Thyroid gland (tissue), 4 donors: ENCODE measurements at regions not wholly inside any gene's neighbourhood (a gene's known extent, or its start where the extent isn't known, plus 50 kb on each side); places are given as distances from the start of the nearest gene placed in this dataset.
"Not testable (repeated sequence)": the region's sequence is repeated elsewhere in the genome, so short reads cannot be mapped to it uniquely, and the experiment has no call there.

Experiments used
- DNase-seq, 2 donors: peaks; one replicate each; pipeline ENCODE4 v3.0.0-alpha.2; 2019
- H3K27ac ChIP-seq, 3 donors: fragments of 200-600 bp; sonication (generic); 1 replicate in 2 of 3; 2 replicates in 1 of 3; pipeline ENCODE4 v1.5.1; 2016 to 2019; ENCODE audit warnings: mild to moderate bottlenecking in 1 of 3, moderate library complexity in 1 of 3
- H3K27me3 ChIP-seq: fragments of 200-600 bp; sonication (generic); one replicate; pipeline ENCODE4 v1.5.1; 2019
- H3K36me3 ChIP-seq, 2 donors: fragments of 200-600 bp; sonication (generic); one replicate each; pipeline ENCODE4 v1.5.1; 2016 to 2019
- H3K4me1 ChIP-seq, 2 donors: fragments of 200-600 bp; sonication (generic); one replicate each; pipeline ENCODE4 v1.5.1; 2017 to 2019
- H3K4me3 ChIP-seq, 3 donors: fragments of 200-600 bp; sonication (generic); replicated peaks in 1 of 3; 1 replicate in 2 of 3; 2 replicates in 1 of 3; pipeline ENCODE4 v1.5.1; 2016; ENCODE audit warnings: mild to moderate bottlenecking in 1 of 3
- H3K9me3 ChIP-seq: fragments of 200-600 bp; sonication (generic); one replicate; pipeline ENCODE4 v1.5.1; 2017
- POLR2A ChIP-seq, 2 donors: fragments of 450-650 bp; IDR thresholded peaks; one replicate each; pipeline ENCODE4 v1.6.1; 2017; ENCODE audit warnings: antibody characterized with exemption in 2 of 2, mild to moderate bottlenecking in 2 of 2, moderate library complexity in 1 of 2
- WGBS, 2 donors: methylation state at CpG; one replicate each; pipeline ENCODE4 v1.1.5; 2017; 5-methylcytosine and 5-hydroxymethylcytosine counted together
- intact Hi-C: fragments of 100-400 bp; cut with DNase I; formaldehyde crosslinking; loops from one replicate; pipeline ENCODE4 v1.15.1; 2023
- TF ChIP-seq, protein P1 (sequence below), 6 experiments: fragments of 200-600 bp in 3 of 6; fragments of 450-650 bp in 3 of 6; sonication (generic) in 3 of 6; IDR thresholded peaks; one replicate each; pipeline ENCODE4 v1.5.1; 2016 to 2019; ENCODE audit warnings: antibody characterized with exemption in 6 of 6, mild to moderate bottlenecking in 2 of 6, inconsistent platforms in 1 of 6, moderate library complexity in 1 of 6

GRCh38 chr3:84318273-84318809, 640.4 kb upstream of the CADM2 start:
- no peak for DNase-seq
- intact Hi-C loops = no loop called here
- no peak overlapping the region for H3K27ac ChIP-seq
- H3K36me3 ChIP-seq = no peaks in the 10 kb centered on the region
- no peak overlapping the region for H3K4me3 ChIP-seq
- 46% methylated on average over 2 of the region's 2 CpGs for WGBS, 2 donors
- no peaks in the 10 kb centered on the region for H3K27me3 ChIP-seq
- no peaks in the 10 kb centered on the region for H3K9me3 ChIP-seq
- TF ChIP-seq, protein P1, sequence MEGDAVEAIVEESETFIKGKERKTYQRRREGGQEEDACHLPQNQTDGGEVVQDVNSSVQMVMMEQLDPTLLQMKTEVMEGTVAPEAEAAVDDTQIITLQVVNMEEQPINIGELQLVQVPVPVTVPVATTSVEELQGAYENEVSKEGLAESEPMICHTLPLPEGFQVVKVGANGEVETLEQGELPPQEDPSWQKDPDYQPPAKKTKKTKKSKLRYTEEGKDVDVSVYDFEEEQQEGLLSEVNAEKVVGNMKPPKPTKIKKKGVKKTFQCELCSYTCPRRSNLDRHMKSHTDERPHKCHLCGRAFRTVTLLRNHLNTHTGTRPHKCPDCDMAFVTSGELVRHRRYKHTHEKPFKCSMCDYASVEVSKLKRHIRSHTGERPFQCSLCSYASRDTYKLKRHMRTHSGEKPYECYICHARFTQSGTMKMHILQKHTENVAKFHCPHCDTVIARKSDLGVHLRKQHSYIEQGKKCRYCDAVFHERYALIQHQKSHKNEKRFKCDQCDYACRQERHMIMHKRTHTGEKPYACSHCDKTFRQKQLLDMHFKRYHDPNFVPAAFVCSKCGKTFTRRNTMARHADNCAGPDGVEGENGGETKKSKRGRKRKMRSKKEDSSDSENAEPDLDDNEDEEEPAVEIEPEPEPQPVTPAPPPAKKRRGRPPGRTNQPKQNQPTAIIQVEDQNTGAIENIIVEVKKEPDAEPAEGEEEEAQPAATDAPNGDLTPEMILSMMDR (IDR thresholded peaks at IDR 0.05) = no peak
- TF ChIP-seq POLR2A (IDR thresholded peaks at IDR 0.05) = no peak
- no peaks in the 10 kb centered on the region for H3K4me1 ChIP-seq

DNA sequence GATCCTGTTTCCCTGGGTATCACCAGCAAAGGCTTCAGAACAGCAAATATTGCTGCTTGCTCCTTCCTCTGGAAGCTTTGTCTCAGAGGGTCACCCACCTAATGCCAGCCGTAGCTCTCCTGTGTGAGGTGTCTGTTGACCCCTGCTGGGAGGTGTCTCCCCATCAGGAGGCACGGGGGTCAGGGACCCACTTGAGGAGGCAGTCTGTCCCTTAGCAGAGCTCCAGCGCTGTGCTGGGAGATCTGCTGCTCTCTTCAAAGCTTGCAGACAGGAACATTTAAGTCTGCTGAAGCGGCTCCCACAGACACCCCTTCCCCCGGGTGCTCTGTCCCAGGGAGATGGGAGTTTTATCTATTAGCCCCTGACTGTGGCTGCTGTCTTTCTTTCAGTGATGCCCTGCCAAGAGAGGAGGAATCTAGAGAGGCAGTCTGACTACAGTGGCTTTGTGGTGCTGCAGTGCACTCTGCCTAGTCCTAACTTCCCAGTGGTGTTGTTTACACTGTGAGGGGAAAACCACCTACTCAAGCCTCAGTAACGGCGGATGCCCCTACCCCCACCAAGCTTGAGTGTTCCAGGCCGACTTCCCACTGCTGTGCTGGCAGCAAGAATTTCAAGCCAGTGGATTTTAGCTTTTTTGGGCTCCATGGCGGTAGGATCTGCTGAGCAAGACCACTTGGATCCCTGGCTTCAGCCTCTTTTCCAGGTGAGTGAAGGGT, 593.1 kb upstream of the CADM2 start:
- 54 to 69% methylated on average over 6 to 9 of the region's 9 CpGs for WGBS, 2 donors
- intact Hi-C loops, DNase-seq, H3K36me3 ChIP-seq, H3K27ac ChIP-seq, H3K27me3 ChIP-seq, H3K4me3 ChIP-seq, H3K4me1 ChIP-seq, H3K9me3 ChIP-seq: not testable (repeated sequence)
